Liver (tissue), 8 donors: ENCODE measurements at regions not wholly inside any gene's neighbourhood (a gene's known extent, or its start where the extent isn't known, plus 50 kb on each side); places are given as distances from the start of the nearest gene placed in this dataset.

Experiments used
- DNase-seq: peaks from one replicate; pipeline ENCODE4 v3.0.0-alpha.2; 2017; ENCODE audit warnings: low spot score
- H3K27ac ChIP-seq, 2 donors: one replicate each; pipeline ENCODE4 v1.7.0; 2013; ENCODE audit warnings: inconsistent platforms in 2 of 2, low read length in 2 of 2, control low read depth in 1 of 2, low read depth in 1 of 2, mild to moderate bottlenecking in 1 of 2
- H3K27me3 ChIP-seq, 4 donors: one replicate each; pipeline versions ENCODE4 v1.6.1 to v1.7.0; 2013; ENCODE audit warnings: low read length in 3 of 4, inconsistent platforms in 1 of 4, mild to moderate bottlenecking in 1 of 4, moderate library complexity in 1 of 4; ENCODE audit not compliant: control insufficient read depth in 4 of 4, insufficient read depth in 4 of 4
- H3K36me3 ChIP-seq, 4 donors: one replicate each; pipeline versions ENCODE4 v1.6.1 to v1.7.0; 2013; ENCODE audit warnings: low read length in 3 of 4, mild to moderate bottlenecking in 3 of 4, low read depth in 1 of 4, moderate library complexity in 1 of 4; ENCODE audit not compliant: control insufficient read depth in 4 of 4, insufficient read depth in 3 of 4
- H3K4me1 ChIP-seq, 4 donors: one replicate each; pipeline versions ENCODE4 v1.6.1 to v1.7.0; 2013; ENCODE audit warnings: low read length in 3 of 4, mild to moderate bottlenecking in 3 of 4, moderate library complexity in 1 of 4; ENCODE audit not compliant: control insufficient read depth in 4 of 4, insufficient read depth in 4 of 4
- H3K4me3 ChIP-seq, 3 donors: one replicate each; pipeline versions ENCODE4 v1.6.1 to v1.7.0; 2013; ENCODE audit warnings: low read length in 3 of 3, control low read depth in 1 of 3, low read depth in 1 of 3, mild to moderate bottlenecking in 1 of 3
- H3K9ac ChIP-seq, 2 donors: one replicate each; pipeline ENCODE4 v1.7.0; 2013; ENCODE audit warnings: low read length in 2 of 2, mild to moderate bottlenecking in 2 of 2, moderate library complexity in 2 of 2, control low read depth in 1 of 2, low read depth in 1 of 2
- H3K9me3 ChIP-seq, 4 donors: one replicate each; pipeline versions ENCODE4 v1.6.1 to v1.7.0; 2013; ENCODE audit warnings: low read length in 3 of 4; ENCODE audit not compliant: control insufficient read depth in 4 of 4
- FOXA2 ChIP-seq: IDR thresholded peaks from 2 replicates; pipeline ENCODE4 v1.6.1; 2016; ENCODE audit warnings: antibody characterized with exemption
- HNF4G ChIP-seq: IDR thresholded peaks from 2 replicates; pipeline ENCODE4 v1.6.1; 2016; ENCODE audit warnings: antibody characterized with exemption
- MAX ChIP-seq: IDR thresholded peaks from 2 replicates; pipeline ENCODE4 v1.6.1; 2016; ENCODE audit warnings: antibody characterized with exemption
- NR2F2 ChIP-seq: IDR thresholded peaks from 2 replicates; pipeline ENCODE4 v1.6.1; 2016; ENCODE audit warnings: antibody characterized with exemption
- REST ChIP-seq: IDR thresholded peaks from 2 replicates; pipeline ENCODE4 v1.6.1; 2016; ENCODE audit warnings: antibody characterized with exemption, mild to moderate bottlenecking
- SP1 ChIP-seq: IDR thresholded peaks from 2 replicates; pipeline ENCODE4 v1.6.1; 2018; ENCODE audit warnings: antibody characterized with exemption, mild to moderate bottlenecking
- WGBS: extraction: QIAGEN DNeasy Blood & Tissue Kit; methylation state at CpG from one replicate; pipeline ENCODE4 v1.1.7; 2013; 5-methylcytosine and 5-hydroxymethylcytosine counted together
- TF ChIP-seq, protein P1 (sequence below): IDR thresholded peaks from 2 replicates; pipeline ENCODE4 v1.6.1; 2016; ENCODE audit warnings: antibody characterized with exemption
- TF ChIP-seq, protein P2 (sequence below): fragments of 150-350 bp; IDR thresholded peaks from 2 replicates; pipeline ENCODE4 v1.5.1; 2017; ENCODE audit warnings: improper control_type of control experiment, low read depth, low read length; ENCODE audit not compliant: missing input control
- donor health status: healthy.
- donor health status: healthy.
- donor health status: healthy.
- donor health status: healthy.
- donor health status: healthy.

- WGBS: 64% methylated on average over 1 of the region's 1 CpG
These were observed 636.3 kb upstream of the HTR2C start for GRCh38 chrX:113947548-113947947.

GRCh38 chrX:113935518-113935917 lies 648.4 kb upstream of the HTR2C start:
- H3K9me3 ChIP-seq: no peaks in the 10 kb centered on the region
- 67% methylated on average over 2 of the region's 2 CpGs for WGBS
- no peak for TF ChIP-seq MAX
- no peaks in the 10 kb centered on the region for H3K4me1 ChIP-seq
- H3K36me3 ChIP-seq: no peaks in the 10 kb centered on the region
- no peak overlapping the region for H3K9ac ChIP-seq
- DNase-seq: no peak
- H3K27ac ChIP-seq: no peak overlapping the region
- H3K4me3 ChIP-seq: no peak overlapping the region
- H3K27me3 ChIP-seq: peaks cover 0 to 3% (median 0%) of the 10 kb centered on the region in 4 donors

More at GRCh38 chrX:113947548-113947947, 636.3 kb upstream of the HTR2C start:
- peaks cover 0 to 3% (median 1%) of the 10 kb centered on the region in 4 donors for H3K9me3 ChIP-seq
- DNase-seq: no peak
- H3K9ac ChIP-seq: no peak overlapping the region
- H3K4me1 ChIP-seq: no peaks in the 10 kb centered on the region
- H3K27ac ChIP-seq: no peak overlapping the region
- no peak overlapping the region for H3K4me3 ChIP-seq
- H3K27me3 ChIP-seq: peaks cover 0 to 3% (median 0%) of the 10 kb centered on the region in 4 donors
- no peaks in the 10 kb centered on the region for H3K36me3 ChIP-seq
- TF ChIP-seq MAX (no peak), HNF4G (no peak), REST (no peak), NR2F2 (no peak)
- TF ChIP-seq, protein P1, sequence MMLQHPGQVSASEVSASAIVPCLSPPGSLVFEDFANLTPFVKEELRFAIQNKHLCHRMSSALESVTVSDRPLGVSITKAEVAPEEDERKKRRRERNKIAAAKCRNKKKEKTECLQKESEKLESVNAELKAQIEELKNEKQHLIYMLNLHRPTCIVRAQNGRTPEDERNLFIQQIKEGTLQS: no peak
- TF ChIP-seq, protein P2, sequence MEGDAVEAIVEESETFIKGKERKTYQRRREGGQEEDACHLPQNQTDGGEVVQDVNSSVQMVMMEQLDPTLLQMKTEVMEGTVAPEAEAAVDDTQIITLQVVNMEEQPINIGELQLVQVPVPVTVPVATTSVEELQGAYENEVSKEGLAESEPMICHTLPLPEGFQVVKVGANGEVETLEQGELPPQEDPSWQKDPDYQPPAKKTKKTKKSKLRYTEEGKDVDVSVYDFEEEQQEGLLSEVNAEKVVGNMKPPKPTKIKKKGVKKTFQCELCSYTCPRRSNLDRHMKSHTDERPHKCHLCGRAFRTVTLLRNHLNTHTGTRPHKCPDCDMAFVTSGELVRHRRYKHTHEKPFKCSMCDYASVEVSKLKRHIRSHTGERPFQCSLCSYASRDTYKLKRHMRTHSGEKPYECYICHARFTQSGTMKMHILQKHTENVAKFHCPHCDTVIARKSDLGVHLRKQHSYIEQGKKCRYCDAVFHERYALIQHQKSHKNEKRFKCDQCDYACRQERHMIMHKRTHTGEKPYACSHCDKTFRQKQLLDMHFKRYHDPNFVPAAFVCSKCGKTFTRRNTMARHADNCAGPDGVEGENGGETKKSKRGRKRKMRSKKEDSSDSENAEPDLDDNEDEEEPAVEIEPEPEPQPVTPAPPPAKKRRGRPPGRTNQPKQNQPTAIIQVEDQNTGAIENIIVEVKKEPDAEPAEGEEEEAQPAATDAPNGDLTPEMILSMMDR: no peak

DNA sequence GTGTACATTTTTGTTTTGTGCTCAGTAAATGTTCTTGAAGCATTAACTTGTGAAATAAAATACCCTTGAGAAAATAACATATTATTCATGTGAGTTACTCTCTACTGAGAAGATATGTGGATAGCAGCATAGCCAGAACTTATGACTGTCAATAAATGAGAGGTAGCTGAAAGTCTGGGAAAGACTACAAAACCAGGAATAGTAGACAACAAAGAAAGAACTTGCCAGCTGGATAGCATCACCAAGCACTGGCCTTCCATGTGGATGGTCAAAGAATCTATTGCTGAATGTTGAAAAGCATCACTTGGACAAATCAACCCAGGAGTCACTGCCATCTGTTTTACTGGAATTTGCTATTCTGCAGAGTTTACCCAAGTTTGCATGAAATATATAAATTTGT lies 650.0 kb upstream of the HTR2C start:
- Histone ChIP-seq H3K27me3 (peaks cover 0 to 8% (median 0%) of the 10 kb centered on the region in 4 donors), H3K36me3 (no peaks in the 10 kb centered on the region), H3K4me3 (no peak overlapping the region), H3K9me3 (no peaks in the 10 kb centered on the region), H3K4me1 (no peaks in the 10 kb centered on the region), H3K27ac (no peak overlapping the region), H3K9ac (no peak overlapping the region)
- DNase-seq: no peak
- TF ChIP-seq NR2F2 (no peak), FOXA2 (no peak), SP1 (no peak)
